ENCODE measurements at regions not wholly inside any gene's neighbourhood (a gene's known extent, or its start where the extent isn't known, plus 50 kb on each side); places are given as distances from the start of the nearest gene placed in this dataset.

GRCh38 chr2:122528061-122528460 lies 772.6 kb downstream of the TSN start:
- H3K36me3 Mint-ChIP-seq (ENCODE audit: low read depth), result no peaks in the 10 kb centered on the region
- H3K4me3 Mint-ChIP-seq, result no peak overlapping the region
- H3K4me1 Mint-ChIP-seq, result peaks cover 13% of the 10 kb centered on the region
- no peak for DNase-seq (ENCODE audit: low read depth, low spot score)
- peaks cover 3% of the 10 kb centered on the region for H3K9me3 Mint-ChIP-seq
- H3K27me3 Mint-ChIP-seq (ENCODE audit: low read depth), result no peaks in the 10 kb centered on the region
- no peak overlapping the region for H3K27ac Mint-ChIP-seq (ENCODE audit: unreplicated experiment)
- TF ChIP-seq, protein P1, sequence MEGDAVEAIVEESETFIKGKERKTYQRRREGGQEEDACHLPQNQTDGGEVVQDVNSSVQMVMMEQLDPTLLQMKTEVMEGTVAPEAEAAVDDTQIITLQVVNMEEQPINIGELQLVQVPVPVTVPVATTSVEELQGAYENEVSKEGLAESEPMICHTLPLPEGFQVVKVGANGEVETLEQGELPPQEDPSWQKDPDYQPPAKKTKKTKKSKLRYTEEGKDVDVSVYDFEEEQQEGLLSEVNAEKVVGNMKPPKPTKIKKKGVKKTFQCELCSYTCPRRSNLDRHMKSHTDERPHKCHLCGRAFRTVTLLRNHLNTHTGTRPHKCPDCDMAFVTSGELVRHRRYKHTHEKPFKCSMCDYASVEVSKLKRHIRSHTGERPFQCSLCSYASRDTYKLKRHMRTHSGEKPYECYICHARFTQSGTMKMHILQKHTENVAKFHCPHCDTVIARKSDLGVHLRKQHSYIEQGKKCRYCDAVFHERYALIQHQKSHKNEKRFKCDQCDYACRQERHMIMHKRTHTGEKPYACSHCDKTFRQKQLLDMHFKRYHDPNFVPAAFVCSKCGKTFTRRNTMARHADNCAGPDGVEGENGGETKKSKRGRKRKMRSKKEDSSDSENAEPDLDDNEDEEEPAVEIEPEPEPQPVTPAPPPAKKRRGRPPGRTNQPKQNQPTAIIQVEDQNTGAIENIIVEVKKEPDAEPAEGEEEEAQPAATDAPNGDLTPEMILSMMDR (conservative IDR thresholded peaks at IDR 0.05), result no peak

DNA sequence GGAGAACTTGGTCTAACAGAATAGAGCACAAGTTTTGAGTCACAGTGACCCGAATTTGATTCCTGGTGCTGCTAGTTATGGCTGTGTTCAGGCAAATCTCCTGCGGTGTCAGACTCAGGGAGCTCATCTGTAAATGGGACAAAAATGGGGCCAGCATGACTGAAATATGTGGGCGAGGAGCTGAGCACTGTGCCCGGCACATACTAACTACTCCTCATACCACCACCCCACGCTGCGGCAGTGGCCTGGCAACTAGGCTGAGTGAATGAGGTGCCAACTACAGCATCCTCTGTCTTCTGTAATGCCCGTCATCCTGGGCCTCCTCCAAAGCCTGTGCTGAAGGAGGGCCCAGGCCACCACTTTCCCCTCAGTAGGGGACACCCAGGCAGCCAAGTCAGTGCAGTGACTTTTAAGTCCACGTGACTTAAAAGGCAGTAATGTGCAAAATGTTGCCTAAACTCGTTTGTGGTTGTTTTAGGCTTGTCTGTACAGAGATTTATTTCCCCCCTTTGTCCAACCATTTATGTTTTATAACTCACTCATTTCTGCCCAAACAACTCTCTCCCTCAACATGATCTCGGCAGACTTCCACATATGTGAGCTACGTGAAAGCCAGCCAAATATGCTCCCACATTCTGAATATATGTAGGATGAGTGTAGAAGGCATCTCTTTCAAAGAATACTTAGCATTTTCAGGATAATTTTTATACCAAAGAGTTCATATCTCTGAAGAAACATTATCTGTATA lies 773.7 kb downstream of the TSN start:
- peaks cover 3% of the 10 kb centered on the region for H3K9me3 Mint-ChIP-seq
- peaks cover 13% of the 10 kb centered on the region for H3K4me1 Mint-ChIP-seq
- no peak overlapping the region for H3K4me3 Mint-ChIP-seq
- no peaks in the 10 kb centered on the region for H3K27me3 Mint-ChIP-seq (ENCODE audit: low read depth)
- no peaks in the 10 kb centered on the region for H3K36me3 Mint-ChIP-seq (ENCODE audit: low read depth)
- no peak for DNase-seq (ENCODE audit: low read depth, low spot score)
- TF ChIP-seq, protein P1 (conservative IDR thresholded peaks at IDR 0.05), result no peak
- H3K27ac Mint-ChIP-seq (ENCODE audit: unreplicated experiment), result no peak overlapping the region

DNA sequence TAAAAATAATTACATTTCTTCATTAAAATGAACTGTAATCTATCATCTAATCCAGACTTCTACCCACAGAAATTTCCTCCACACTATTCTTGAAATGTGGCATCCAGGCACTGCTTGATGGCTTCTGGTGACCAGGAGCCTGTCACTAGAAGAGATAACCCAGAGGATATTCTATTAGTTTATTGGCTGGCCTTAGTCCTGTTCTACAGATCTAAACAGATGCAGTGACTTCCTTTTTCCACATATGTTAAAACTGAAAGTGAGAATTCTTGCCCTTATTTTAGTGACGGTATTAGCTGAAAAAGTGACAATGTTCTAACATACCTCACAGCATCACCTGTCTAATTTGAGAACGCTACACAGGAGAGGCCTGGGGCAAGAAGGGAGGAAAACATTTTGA lies 775.4 kb downstream of the TSN start:
- Mint-ChIP-seq H3K36me3 (ENCODE audit: low read depth) (no peaks in the 10 kb centered on the region), H3K27me3 (ENCODE audit: low read depth) (no peaks in the 10 kb centered on the region), H3K27ac (ENCODE audit: unreplicated experiment) (no peak overlapping the region), H3K4me3 (no peak overlapping the region), H3K9me3 (peaks cover 3% of the 10 kb centered on the region), H3K4me1 (peaks cover 13% of the 10 kb centered on the region)
- TF ChIP-seq, protein P1 (conservative IDR thresholded peaks at IDR 0.05), result no peak
- DNase-seq (ENCODE audit: low read depth, low spot score), result no peak

DNA sequence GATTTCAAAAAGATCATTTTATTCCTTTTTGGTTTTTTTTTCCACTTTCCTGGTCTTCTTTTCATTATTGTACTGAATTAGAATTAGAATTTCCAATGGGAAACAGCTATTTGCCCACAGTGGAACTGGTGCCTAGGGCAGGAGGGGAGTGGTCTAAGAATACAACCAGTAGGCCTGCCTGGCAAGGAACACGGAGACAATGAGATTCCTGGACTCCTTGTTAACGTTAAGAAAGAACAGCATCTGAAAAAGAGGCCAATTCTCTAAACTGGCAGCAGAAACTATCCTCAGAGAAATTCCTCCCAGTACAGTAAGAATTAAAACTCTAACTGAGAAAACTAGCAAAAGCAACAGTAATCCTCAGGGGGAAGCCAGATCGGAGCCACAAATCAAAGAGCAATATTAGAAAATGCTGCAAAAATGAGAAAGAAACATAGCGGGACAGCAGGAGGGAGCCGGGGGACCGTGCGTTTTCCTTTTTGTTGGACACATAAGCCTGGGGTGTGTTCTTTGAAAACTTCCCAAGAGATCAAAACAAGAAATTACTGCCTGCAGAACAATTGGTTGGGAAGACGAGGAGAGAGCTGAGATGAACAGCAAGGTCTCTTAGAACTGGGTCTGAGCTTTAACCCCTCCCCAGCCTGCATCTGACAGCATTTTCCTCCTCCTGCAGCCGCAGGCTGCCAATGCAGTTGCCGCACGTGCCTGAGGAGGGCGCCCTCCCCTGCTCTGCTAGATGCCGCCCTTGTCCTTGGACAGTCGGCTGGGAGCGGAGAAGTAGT lies 776.0 kb downstream of the TSN start:
- Mint-ChIP-seq H3K4me3 (no peak overlapping the region), H3K9me3 (peaks cover 3% of the 10 kb centered on the region), H3K36me3 (ENCODE audit: low read depth) (no peaks in the 10 kb centered on the region), H3K27ac (ENCODE audit: unreplicated experiment) (no peak overlapping the region), H3K27me3 (ENCODE audit: low read depth) (no peaks in the 10 kb centered on the region), H3K4me1 (peaks cover 13% of the 10 kb centered on the region)
- TF ChIP-seq, protein P1 (conservative IDR thresholded peaks at IDR 0.05), result peak; percentile 55
- peak; percentile 28 for DNase-seq (ENCODE audit: low read depth, low spot score)

DNA sequence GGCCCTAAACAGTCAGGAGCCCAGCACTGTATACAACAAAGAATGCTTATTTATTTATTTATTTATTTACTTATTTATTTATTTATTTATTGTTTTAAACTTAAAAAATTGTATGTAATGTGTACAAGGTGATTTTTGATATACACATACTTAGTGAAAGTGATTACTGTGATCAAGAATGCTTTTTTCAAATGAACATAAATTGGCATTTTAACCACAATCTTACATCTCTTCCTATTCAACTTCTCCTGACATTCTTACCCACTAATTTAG lies 776.6 kb downstream of the TSN start:
- DNase-seq (ENCODE audit: low read depth, low spot score), result no peak
- no peak overlapping the region for H3K4me3 Mint-ChIP-seq
- no peaks in the 10 kb centered on the region for H3K27me3 Mint-ChIP-seq (ENCODE audit: low read depth)
- no peak overlapping the region for H3K27ac Mint-ChIP-seq (ENCODE audit: unreplicated experiment)
- H3K9me3 Mint-ChIP-seq, result peaks cover 3% of the 10 kb centered on the region
- peaks cover 13% of the 10 kb centered on the region for H3K4me1 Mint-ChIP-seq
- no peaks in the 10 kb centered on the region for H3K36me3 Mint-ChIP-seq (ENCODE audit: low read depth)
- TF ChIP-seq, protein P1 (conservative IDR thresholded peaks at IDR 0.05), result no peak

Data from neural crest cell (in vitro differentiated cells).